ENCODE measurements at regions not wholly inside any gene's neighbourhood (a gene's known extent, or its start where the extent isn't known, plus 50 kb on each side); places are given as distances from the start of the nearest gene placed in this dataset.

DNA sequence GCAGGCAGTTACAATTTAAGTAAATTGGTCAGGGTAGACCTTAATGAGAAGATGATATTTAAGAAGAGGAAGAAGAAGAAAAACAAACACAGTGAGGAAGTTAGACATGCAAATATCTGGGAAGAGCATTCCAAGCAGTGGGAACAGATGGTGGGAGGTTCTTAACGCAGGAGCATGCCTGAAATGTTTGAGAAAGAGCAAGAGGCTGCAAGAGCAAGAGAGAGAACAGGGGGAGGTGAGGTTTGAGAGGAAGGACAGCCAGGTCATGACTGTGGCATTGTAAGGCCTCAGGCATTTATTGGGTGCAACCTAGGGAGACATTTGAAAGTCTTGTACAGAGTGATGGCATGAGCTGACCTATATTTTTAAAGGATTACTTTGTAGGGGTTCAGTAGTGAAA lies 136.0 kb downstream of the UGT8 start:
- TF ChIP-seq BCL11A (IDR thresholded peaks at IDR 0.05; ENCODE audit: low read depth in 2 of 2, low read length in 2 of 2) (no peak), TEAD4 (IDR thresholded peaks at IDR 0.05; ENCODE audit: low read depth, low read length) (peak; percentile 75), GABPA (IDR thresholded peaks at IDR 0.05; ENCODE audit: borderline replicate concordance, insufficient read depth, low read length) (no peak), NANOG (IDR thresholded peaks at IDR 0.05; ENCODE audit: insufficient read depth, low read depth, low read length, poor library complexity, severe bottlenecking) (no peak), RAD21 (IDR thresholded peaks at IDR 0.05 in 1 of 2, conservative IDR thresholded peaks at IDR 0.05 in 1 of 2; ENCODE audit: low read depth in 2 of 2, low read length in 2 of 2) (no peak), CTCF (IDR thresholded peaks at IDR 0.05; ENCODE audit: control extremely low read depth in 1 of 3, insufficient read depth in 1 of 3, low read depth in 1 of 3, low read length in 3 of 3) (no peak), KDM1A (IDR thresholded peaks at IDR 0.05; ENCODE audit: borderline replicate concordance, low read length) (no peak), NRF1 (IDR thresholded peaks at IDR 0.05; ENCODE audit: low read depth, low read length) (no peak), RXRA (IDR thresholded peaks at IDR 0.05; ENCODE audit: insufficient read depth, low read depth, low read length) (no peak)
- TF ChIP-seq, protein P1, sequence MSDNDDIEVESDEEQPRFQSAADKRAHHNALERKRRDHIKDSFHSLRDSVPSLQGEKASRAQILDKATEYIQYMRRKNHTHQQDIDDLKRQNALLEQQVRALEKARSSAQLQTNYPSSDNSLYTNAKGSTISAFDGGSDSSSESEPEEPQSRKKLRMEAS (IDR thresholded peaks at IDR 0.05) = no peak
